ENCODE measurements at regions not wholly inside any gene's neighbourhood (a gene's known extent, or its start where the extent isn't known, plus 50 kb on each side); places are given as distances from the start of the nearest gene placed in this dataset.

DNA sequence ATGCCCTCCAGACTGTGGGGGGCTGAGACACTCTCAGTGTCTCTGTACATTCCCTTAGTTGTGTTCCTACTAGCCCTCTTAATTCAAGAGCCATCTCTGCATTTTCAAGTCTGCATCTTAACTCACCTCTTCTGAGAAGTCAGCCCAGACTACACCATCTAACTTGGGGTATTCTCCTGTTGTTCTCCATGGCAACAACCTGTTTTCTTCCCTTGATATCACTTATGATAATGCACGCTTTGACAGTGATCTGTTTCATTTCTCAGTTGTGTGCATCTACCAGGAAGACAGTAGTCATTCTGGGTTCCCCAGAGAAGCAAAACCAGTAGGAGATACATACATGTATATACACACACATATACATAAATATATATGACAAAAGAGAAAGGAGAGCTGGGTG is 707.3 kb upstream of the IGFBP3 start:
- TF ChIP-seq CTCF (IDR thresholded peaks at IDR 0.05) (no peak), POLR2A (IDR thresholded peaks at IDR 0.05) (no peak)

Measured in adrenal gland (tissue), 5 donors.